ENCODE measurements at regions not wholly inside any gene's neighbourhood (a gene's known extent, or its start where the extent isn't known, plus 50 kb on each side); places are given as distances from the start of the nearest gene placed in this dataset.

GRCh38 chr13:50326271-50326670 lies 311.0 kb downstream of the KCNRG start:
- DNase-seq, result no peak

GRCh38 chr13:50326811-50327210 lies 311.6 kb downstream of the KCNRG start:
- DNase-seq, result no peak

- DNase-seq, result no peak
These were observed 319.0 kb downstream of the KCNRG start for GRCh38 chr13:50334115-50334778.

GRCh38 chr13:50334944-50335343 lies 319.7 kb downstream of the KCNRG start:
- no peak for DNase-seq

- no peak for DNase-seq
These were observed 324.0 kb downstream of the KCNRG start for GRCh38 chr13:50339271-50339670.

GRCh38 chr13:50340146-50340545 lies 324.9 kb downstream of the KCNRG start:
- DNase-seq, result no peak

GRCh38 chr13:50340551-50341287 lies 325.5 kb downstream of the KCNRG start:
- no peak for DNase-seq

GRCh38 chr13:50341526-50341925 lies 326.3 kb downstream of the KCNRG start:
- DNase-seq, result no peak

GRCh38 chr13:50344717-50345116 lies 329.5 kb downstream of the KCNRG start:
- no peak for DNase-seq

GRCh38 chr13:50345804-50346203 lies 330.6 kb downstream of the KCNRG start:
- no peak for DNase-seq

GRCh38 chr13:50348371-50348770 lies 333.1 kb downstream of the KCNRG start:
- DNase-seq, result no peak

GRCh38 chr13:50352720-50353480 lies 337.7 kb downstream of the KCNRG start:
- DNase-seq, result no peak

GRCh38 chr13:50353651-50354415 lies 338.6 kb downstream of the KCNRG start:
- no peak for DNase-seq

- no peak for DNase-seq
These were observed 340.6 kb downstream of the KCNRG start for GRCh38 chr13:50355797-50356196.

GRCh38 chr13:50357136-50357535 lies 341.9 kb downstream of the KCNRG start:
- DNase-seq, result no peak

- no peak for DNase-seq
These were observed 342.4 kb downstream of the KCNRG start for GRCh38 chr13:50357586-50358118.

GRCh38 chr13:50358231-50359040 lies 343.2 kb downstream of the KCNRG start:
- DNase-seq, result peak; percentile 58

- peak; percentile 41 for DNase-seq
These were observed 343.8 kb downstream of the KCNRG start for GRCh38 chr13:50359041-50359367.

GRCh38 chr13:50359779-50360178 lies 344.5 kb downstream of the KCNRG start:
- DNase-seq, result no peak

GRCh38 chr13:50360637-50361036 lies 345.4 kb downstream of the KCNRG start:
- DNase-seq, result peak; percentile 25

- DNase-seq, result peak; percentile 37
These were observed 346.0 kb downstream of the KCNRG start for GRCh38 chr13:50361282-50361681.
